ENCODE measurements at regions not wholly inside any gene's neighbourhood (a gene's known extent, or its start where the extent isn't known, plus 50 kb on each side); places are given as distances from the start of the nearest gene placed in this dataset.
"Not testable (repeated sequence)": the region's sequence is repeated elsewhere in the genome, so short reads cannot be mapped to it uniquely, and the experiment has no call there.

DNA sequence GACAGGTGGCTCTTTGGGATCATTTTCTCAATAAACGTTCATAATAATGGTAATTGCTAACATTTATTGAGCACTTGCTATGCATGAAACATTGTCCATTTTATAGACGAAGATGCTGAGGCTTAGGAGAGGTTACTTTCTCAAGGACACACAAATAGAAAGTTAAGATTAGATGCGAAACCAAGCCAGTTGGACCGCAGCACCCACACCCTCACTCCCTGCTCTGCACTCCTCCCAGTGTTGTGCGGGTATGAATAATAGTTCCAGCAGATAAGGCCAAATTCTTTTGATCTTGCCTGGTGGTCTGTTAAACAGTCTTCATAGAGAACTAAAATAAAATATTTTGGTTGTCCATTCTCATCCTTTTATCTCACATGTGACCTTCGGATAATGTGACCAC, 85.0 kb upstream of the BEND4 start:
- Histone ChIP-seq H3K4me3 (no peak overlapping the region), H3K27me3 (no peaks in the 10 kb centered on the region), H3K9me3 (no peaks in the 10 kb centered on the region), H3K27ac (no peak overlapping the region), H3K36me3 (no peaks in the 10 kb centered on the region), H3K4me1 (no peaks in the 10 kb centered on the region)
- TF ChIP-seq, protein P1, sequence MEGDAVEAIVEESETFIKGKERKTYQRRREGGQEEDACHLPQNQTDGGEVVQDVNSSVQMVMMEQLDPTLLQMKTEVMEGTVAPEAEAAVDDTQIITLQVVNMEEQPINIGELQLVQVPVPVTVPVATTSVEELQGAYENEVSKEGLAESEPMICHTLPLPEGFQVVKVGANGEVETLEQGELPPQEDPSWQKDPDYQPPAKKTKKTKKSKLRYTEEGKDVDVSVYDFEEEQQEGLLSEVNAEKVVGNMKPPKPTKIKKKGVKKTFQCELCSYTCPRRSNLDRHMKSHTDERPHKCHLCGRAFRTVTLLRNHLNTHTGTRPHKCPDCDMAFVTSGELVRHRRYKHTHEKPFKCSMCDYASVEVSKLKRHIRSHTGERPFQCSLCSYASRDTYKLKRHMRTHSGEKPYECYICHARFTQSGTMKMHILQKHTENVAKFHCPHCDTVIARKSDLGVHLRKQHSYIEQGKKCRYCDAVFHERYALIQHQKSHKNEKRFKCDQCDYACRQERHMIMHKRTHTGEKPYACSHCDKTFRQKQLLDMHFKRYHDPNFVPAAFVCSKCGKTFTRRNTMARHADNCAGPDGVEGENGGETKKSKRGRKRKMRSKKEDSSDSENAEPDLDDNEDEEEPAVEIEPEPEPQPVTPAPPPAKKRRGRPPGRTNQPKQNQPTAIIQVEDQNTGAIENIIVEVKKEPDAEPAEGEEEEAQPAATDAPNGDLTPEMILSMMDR (IDR thresholded peaks at IDR 0.05) = no peak
- DNase-seq (ENCODE audit: low spot score) = no peak

DNA sequence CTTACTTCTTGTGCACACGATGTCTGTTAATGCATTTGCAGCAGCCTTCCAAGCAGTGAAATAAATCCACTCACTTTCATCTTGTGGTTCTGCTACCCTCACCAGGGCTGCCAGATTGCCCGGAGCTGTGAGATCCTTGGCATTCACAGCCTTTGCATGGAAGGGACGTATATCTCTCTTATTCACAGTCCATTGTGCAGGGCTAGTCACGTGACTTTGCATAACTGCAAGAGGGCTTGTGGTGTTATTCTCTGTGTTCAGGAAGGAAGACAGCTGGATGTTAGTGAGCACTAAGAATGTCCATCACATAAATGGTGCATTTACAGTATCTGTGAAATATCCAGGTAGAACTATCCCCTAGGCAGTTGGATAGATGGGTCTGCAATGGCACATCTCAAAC, 96.5 kb upstream of the BEND4 start:
- TF ChIP-seq, protein P1 (IDR thresholded peaks at IDR 0.05) = no peak
- Histone ChIP-seq H3K27me3 (no peaks in the 10 kb centered on the region), H3K27ac (no peak overlapping the region), H3K4me1 (no peaks in the 10 kb centered on the region), H3K9me3 (no peaks in the 10 kb centered on the region), H3K36me3 (no peaks in the 10 kb centered on the region), H3K4me3 (no peak overlapping the region)
- DNase-seq (ENCODE audit: low spot score) = no peak

DNA sequence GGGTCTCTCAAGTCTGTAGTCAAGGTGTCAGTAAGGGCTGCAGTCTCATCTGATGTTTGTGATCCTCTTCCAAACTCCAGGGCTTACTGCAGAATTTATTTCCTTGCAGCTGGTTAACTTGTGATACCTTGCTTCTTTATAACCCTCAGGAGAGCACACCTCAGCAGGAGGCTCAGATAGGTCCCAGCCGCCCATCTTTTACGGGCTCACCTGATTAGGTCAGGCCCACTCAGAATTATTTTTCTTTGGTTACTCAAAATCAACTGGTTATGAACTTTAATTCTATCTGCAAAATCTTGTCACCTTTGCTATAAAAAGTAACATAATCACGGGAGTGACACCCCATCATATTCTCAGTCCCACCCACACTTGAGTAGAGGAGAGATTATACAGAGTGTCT, 99.9 kb upstream of the BEND4 start:
- TF ChIP-seq, protein P1 (IDR thresholded peaks at IDR 0.05) = no peak
- no peaks in the 10 kb centered on the region for H3K27me3 ChIP-seq
- no peak overlapping the region for H3K4me3 ChIP-seq
- no peaks in the 10 kb centered on the region for H3K4me1 ChIP-seq
- H3K9me3 ChIP-seq = no peaks in the 10 kb centered on the region
- no peak overlapping the region for H3K27ac ChIP-seq
- no peaks in the 10 kb centered on the region for H3K36me3 ChIP-seq
- DNase-seq (ENCODE audit: low spot score) = no peak

DNA sequence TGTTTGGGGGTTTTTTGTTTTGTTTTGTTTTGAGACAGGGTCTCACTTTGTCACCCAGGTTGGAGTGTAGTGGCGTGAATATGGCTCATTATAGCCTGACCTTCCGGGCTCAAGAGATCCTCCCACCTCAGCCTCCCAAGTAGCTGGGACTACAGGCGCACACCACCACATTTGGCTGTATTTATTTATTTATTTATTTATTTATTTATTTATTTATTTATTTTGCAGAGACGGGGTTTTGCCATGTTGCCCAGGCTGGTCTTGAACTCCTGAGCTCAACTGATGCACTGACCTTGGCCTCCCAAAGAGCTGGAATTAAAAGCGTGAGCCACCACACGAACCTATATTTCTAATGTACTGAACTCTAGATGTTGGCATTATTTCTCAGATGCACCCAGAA, 105.2 kb upstream of the BEND4 start:
- not testable (repeated sequence) for H3K27ac ChIP-seq; DNase-seq (ENCODE audit: low spot score)

DNA sequence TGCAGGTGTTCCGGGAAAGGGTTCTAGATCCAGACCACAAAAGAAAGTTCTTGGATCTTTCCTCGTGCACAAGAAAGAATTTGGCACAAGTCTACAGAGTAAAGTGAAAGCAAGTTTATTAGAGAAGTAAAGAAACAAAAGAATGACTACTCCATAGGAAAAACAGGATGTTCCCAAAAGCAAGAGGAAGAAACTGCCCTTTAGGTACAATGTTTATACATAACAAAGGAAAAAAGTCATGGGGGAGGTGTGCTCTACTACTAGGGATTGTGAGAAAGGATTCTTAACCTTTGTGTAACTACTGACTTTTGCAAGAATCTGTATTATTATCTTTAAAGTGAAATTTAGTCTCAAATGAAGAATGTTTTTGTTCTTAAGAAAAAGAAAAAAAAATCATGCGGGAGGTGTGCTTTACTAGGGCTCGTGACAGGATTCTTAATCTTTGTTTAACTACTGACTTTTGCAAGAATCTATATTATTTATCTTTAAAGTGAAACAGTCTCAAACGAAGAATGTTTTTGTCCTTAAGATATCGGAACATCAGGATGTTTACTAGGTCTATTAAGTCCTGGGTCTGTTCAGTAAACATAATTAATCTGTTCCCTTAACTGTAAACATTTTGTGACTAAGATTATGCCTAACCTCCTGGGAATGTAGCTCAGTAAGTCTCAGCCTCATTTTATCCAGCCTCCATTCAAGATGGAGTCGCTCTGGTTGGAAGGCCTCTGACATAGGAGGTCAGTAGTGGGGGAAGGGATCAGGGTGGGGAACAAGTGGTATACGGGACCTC, 110.4 kb upstream of the BEND4 start:
- H3K4me3 ChIP-seq = no peak overlapping the region
- H3K27me3 ChIP-seq = no peaks in the 10 kb centered on the region
- TF ChIP-seq, protein P1 (IDR thresholded peaks at IDR 0.05) = no peak
- H3K4me1 ChIP-seq = no peaks in the 10 kb centered on the region
- DNase-seq (ENCODE audit: low spot score) = no peak
- H3K36me3 ChIP-seq = no peaks in the 10 kb centered on the region
- no peaks in the 10 kb centered on the region for H3K9me3 ChIP-seq
- no peak overlapping the region for H3K27ac ChIP-seq

More for the DNA sequence above, 105.2 kb upstream of the BEND4 start:
- not testable (repeated sequence) for H3K4me1 ChIP-seq, H3K9me3 ChIP-seq, H3K36me3 ChIP-seq, H3K27me3 ChIP-seq, H3K4me3 ChIP-seq

DNA sequence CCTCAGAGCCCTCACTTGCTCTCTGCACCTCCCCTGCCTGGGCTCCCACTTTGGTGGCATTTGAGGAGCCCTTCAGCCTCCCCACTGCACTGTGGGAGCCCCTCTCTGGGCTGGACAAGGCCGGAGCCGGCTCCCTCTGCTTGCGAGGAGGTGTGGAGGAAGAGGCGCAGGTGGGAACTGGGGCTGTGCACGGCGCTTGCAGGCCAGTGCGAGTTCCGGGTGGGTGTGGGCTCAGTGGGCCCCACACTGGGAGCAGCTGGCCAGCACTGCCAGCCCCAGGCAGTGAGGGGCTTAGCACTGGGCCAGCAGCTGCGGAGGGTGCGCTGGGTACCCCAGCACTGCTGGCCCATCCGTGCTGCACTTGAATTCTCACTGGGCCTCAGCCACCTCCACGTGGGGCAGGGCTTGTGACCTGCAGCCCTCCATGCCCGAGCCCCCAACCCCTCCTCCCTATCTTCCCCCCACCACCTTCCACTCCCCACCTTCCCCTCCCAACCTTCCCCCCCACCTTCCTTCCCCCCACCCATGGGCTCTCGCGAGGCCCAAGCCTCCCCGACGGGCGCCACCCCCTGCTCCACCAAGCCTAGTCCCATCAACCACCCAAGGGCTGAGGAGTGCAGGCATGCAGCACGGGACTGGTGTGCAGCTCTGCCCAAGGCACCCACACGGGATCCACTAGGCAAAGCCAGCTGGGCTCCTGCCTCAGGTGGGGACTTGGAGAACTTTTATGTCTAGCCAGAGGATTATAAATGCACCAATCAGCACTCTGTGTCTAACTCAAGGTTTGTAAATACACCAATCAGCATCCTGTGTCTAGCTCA, 113.5 kb upstream of the BEND4 start:
- no peaks in the 10 kb centered on the region for H3K27me3 ChIP-seq
- no peaks in the 10 kb centered on the region for H3K9me3 ChIP-seq
- TF ChIP-seq, protein P1 (IDR thresholded peaks at IDR 0.05) = no peak
- H3K4me3 ChIP-seq = no peak overlapping the region
- no peaks in the 10 kb centered on the region for H3K4me1 ChIP-seq
- H3K27ac ChIP-seq = no peak overlapping the region
- H3K36me3 ChIP-seq = no peaks in the 10 kb centered on the region
- no peak for DNase-seq (ENCODE audit: low spot score)
